HCT116 (cell line): ENCODE measurements at regions not wholly inside any gene's neighbourhood (a gene's known extent, or its start where the extent isn't known, plus 50 kb on each side); places are given as distances from the start of the nearest gene placed in this dataset.

Experiments used
- ATAC-seq: fragments of 200-7000 bp; cut with Tn5 transposase; 2 replicates; pipeline ENCODE4 v1.9.1; 2020; ENCODE audit warnings: mild to moderate bottlenecking, moderate library complexity
- BruUV-seq: library from RNA; stranded (reverse); fragments of 400-500 nt; replicated peaks from 2 replicates; lab custom pipeline; 2021; lab: Mats Ljungman, UMichigan
- CTCF ChIA-PET: fragments of 300-600 bp; sonication (Branson Sonifier 250); formaldehyde crosslinking; loops from one replicate; lab custom pipeline; 2021; ENCODE audit warnings: antibody characterized with exemption; lab: Charles Lee
- POLR2A ChIA-PET: fragments of 300-600, 350-600 bp; sonication (Branson Sonifier 250); formaldehyde crosslinking; loops from one replicate; lab custom pipeline; 2021; ENCODE audit warnings: antibody characterized with exemption; lab: Charles Lee
- RAD21 ChIA-PET, 2 experiments: fragments of 300-600 bp; sonication (Branson Sonifier 250); formaldehyde crosslinking; loops; one replicate each; lab custom pipeline; 2023; ENCODE audit warnings: low total read pairs in 2 of 2; ENCODE audit not compliant: uncharacterized antibody in 2 of 2, unreplicated experiment in 2 of 2, low non-redundant PET in 1 of 2; lab: Charles Lee
- DNase-seq: peaks from one replicate; pipeline ENCODE4 v3.0.0-alpha.2; 2010; ENCODE audit warnings: low read depth, low spot score
- H2AFZ ChIP-seq: fragments of 200-600 bp; shearing (Covaris generic), sonication (generic); 2 replicates; pipeline ENCODE4 v1.6.1; 2017; ENCODE audit warnings: low read depth, mixed run types, mixed read lengths, antibody characterized with exemption, low read length; ENCODE audit not compliant: poor library complexity, severe bottlenecking
- H3K27ac ChIP-seq: 2 replicates; pipeline ENCODE4 v1.5.1; 2012; ENCODE audit warnings: low read depth, low read length
- H3K27me3 ChIP-seq: fragments of 200-600 bp; sonication (generic); 2 replicates; pipeline ENCODE4 v1.6.1; 2016; ENCODE audit warnings: mixed run types, low read length, mixed read lengths; ENCODE audit not compliant: insufficient read depth
- H3K36me3 ChIP-seq, 2 experiments: fragments of 200-500 bp in 1 of 2; fragments of 200-600 bp in 1 of 2; sonication (Bioruptor generic) in 1 of 2; sonication (generic) in 1 of 2; 2 replicates each; pipeline versions ENCODE4 v1.5.1 to v1.6.1; 2014 to 2016; ENCODE audit warnings: low read length in 2 of 2, inconsistent platforms in 1 of 2, mixed read lengths in 1 of 2, mixed run types in 1 of 2; ENCODE audit not compliant: insufficient read depth in 2 of 2, control insufficient read depth in 1 of 2
- H3K4me1 ChIP-seq, 2 experiments: fragments of 200-600 bp in 1 of 2; sonication (generic) in 1 of 2; 2 replicates each; pipeline versions ENCODE4 v1.5.1 to v1.6.1; 2012 to 2017; ENCODE audit warnings: low read length in 2 of 2, inconsistent platforms in 1 of 2, mild to moderate bottlenecking in 1 of 2, mixed read lengths in 1 of 2, mixed run types in 1 of 2, moderate library complexity in 1 of 2; ENCODE audit not compliant: insufficient read depth in 2 of 2, control insufficient read depth in 1 of 2
- H3K4me2 ChIP-seq: fragments of 200-600 bp; sonication (generic); 2 replicates; pipeline ENCODE4 v1.6.1; 2017; ENCODE audit warnings: mixed run types, low read length, mixed read lengths
- H3K4me3 ChIP-seq, 2 experiments: fragments of 200-600 bp in 1 of 2; sonication (generic) in 1 of 2; replicated peaks in 1 of 2; 2 replicates each; pipeline ENCODE4 v1.5.1; 2011 to 2016; ENCODE audit warnings: low read length in 2 of 2, control low read depth in 1 of 2, low read depth in 1 of 2, mild to moderate bottlenecking in 1 of 2, mixed read lengths in 1 of 2, mixed run types in 1 of 2
- H3K79me2 ChIP-seq: fragments of 200-600 bp; sonication (generic); 2 replicates; pipeline ENCODE4 v1.6.1; 2017; ENCODE audit warnings: mild to moderate bottlenecking, mixed run types, low read length, moderate library complexity, mixed read lengths; ENCODE audit not compliant: insufficient read depth
- H3K9ac ChIP-seq: fragments of 200-600 bp; sonication (generic); 2 replicates; pipeline ENCODE4 v1.6.1; 2016; ENCODE audit warnings: low read length, mixed read lengths
- H3K9me2 ChIP-seq: fragments of 200-600 bp; sonication (generic), shearing (Covaris generic); 2 replicates; pipeline ENCODE4 v1.6.1; 2017; ENCODE audit warnings: mixed run types, mild to moderate bottlenecking, moderate library complexity; ENCODE audit not compliant: insufficient read depth
- H3K9me3 ChIP-seq, 2 experiments: fragments of 200-500 bp in 1 of 2; fragments of 200-600 bp in 1 of 2; sonication (Bioruptor generic) in 1 of 2; sonication (generic) in 1 of 2; 2 replicates each; pipeline ENCODE4 v1.6.1; 2014 to 2017; ENCODE audit warnings: low read length in 2 of 2, mixed read lengths in 2 of 2, inconsistent platforms in 1 of 2, low read depth in 1 of 2, mild to moderate bottlenecking in 1 of 2, mixed run types in 1 of 2, moderate library complexity in 1 of 2; ENCODE audit not compliant: control insufficient read depth in 1 of 2, insufficient read depth in 1 of 2
- H4K20me1 ChIP-seq: fragments of 200-600 bp; sonication (generic), shearing (Covaris generic); 2 replicates; pipeline ENCODE4 v1.6.1; 2017; ENCODE audit warnings: mixed run types, mild to moderate bottlenecking, moderate library complexity; ENCODE audit not compliant: insufficient read depth
- CBX3 ChIP-seq: IDR thresholded peaks from 2 replicates; pipeline ENCODE4 v1.6.1; 2012; ENCODE audit warnings: low read depth
- CEBPB ChIP-seq: IDR thresholded peaks from 2 replicates; pipeline ENCODE4 v1.6.1; 2012; ENCODE audit warnings: low read depth
- EGR1 ChIP-seq: IDR thresholded peaks from 2 replicates; pipeline ENCODE4 v1.6.1; 2012; ENCODE audit warnings: low read depth
- ELF1 ChIP-seq: IDR thresholded peaks from 2 replicates; pipeline ENCODE4 v1.6.1; 2012; ENCODE audit warnings: low read depth, borderline replicate concordance
- EZH2 ChIP-seq: fragments of 200-600 bp; sonication (generic); IDR thresholded peaks from 2 replicates; pipeline ENCODE4 v1.6.1; 2017; ENCODE audit warnings: antibody characterized with exemption, mixed run types
- EZH2phosphoT487 ChIP-seq: fragments of 200-600 bp; IDR thresholded peaks from 2 replicates; pipeline ENCODE4 v1.6.1; 2018; ENCODE audit warnings: antibody characterized with exemption, borderline replicate concordance
- JUND ChIP-seq: IDR thresholded peaks from 2 replicates; pipeline ENCODE4 v1.6.1; 2012
- POLR2A ChIP-seq: IDR thresholded peaks from 2 replicates; pipeline ENCODE4 v1.7.0; 2011; ENCODE audit warnings: borderline replicate concordance; ENCODE audit not compliant: insufficient read depth, insufficient read length; ENCODE audit errors: extremely low read depth
- RAD21 ChIP-seq: IDR thresholded peaks from 2 replicates; pipeline ENCODE4 v1.6.1; 2012; ENCODE audit warnings: low read depth, mild to moderate bottlenecking
- SIN3A ChIP-seq: IDR thresholded peaks from 2 replicates; pipeline ENCODE4 v1.6.1; 2012; ENCODE audit warnings: low read depth
- SP1 ChIP-seq: IDR thresholded peaks from 2 replicates; pipeline ENCODE4 v1.6.1; 2012; ENCODE audit warnings: low read depth
- TCF7L2 ChIP-seq: IDR thresholded peaks from 2 replicates; pipeline ENCODE4 v1.7.0; 2011; ENCODE audit warnings: borderline replicate concordance, inconsistent platforms; ENCODE audit not compliant: insufficient read depth, insufficient read length; ENCODE audit errors: extremely low read depth
- YY1 ChIP-seq: IDR thresholded peaks from 2 replicates; pipeline ENCODE4 v1.6.1; 2011; ENCODE audit warnings: low read length, low read depth, moderate library complexity, mild to moderate bottlenecking; ENCODE audit not compliant: insufficient replicate concordance; ENCODE audit errors: extremely low read depth
- ZFX ChIP-seq: fragments of 450-650 bp; IDR thresholded peaks from 2 replicates; pipeline ENCODE4 v1.6.1; 2017
- ZNF274 ChIP-seq: fragments of 200-500 bp; sonication (Bioruptor generic); IDR thresholded peaks from 2 replicates; pipeline ENCODE4 v1.6.1; 2014; ENCODE audit warnings: mild to moderate bottlenecking, low read depth, low read length, inconsistent platforms
- intact Hi-C: fragments of 100-400 bp; cut with micrococcal nuclease; formaldehyde crosslinking; loops from 2 replicates; pipeline ENCODE4 v1.10.0; 2022
- TF ChIP-seq, protein P1 (sequence below): IDR thresholded peaks from 2 replicates; pipeline ENCODE4 v1.6.1; 2012
- TF ChIP-seq, protein P2 (sequence below), 3 experiments: fragments of 200-600 bp in 1 of 3; sonication (generic) in 1 of 3; IDR thresholded peaks in 2 of 3; conservative IDR thresholded peaks in 1 of 3; 2 replicates each; pipeline ENCODE4 v1.5.1; 2012 to 2017; ENCODE audit warnings: low read depth in 2 of 3, low read length in 2 of 3, antibody characterized with exemption in 1 of 3, borderline replicate concordance in 1 of 3, control low read depth in 1 of 3, mild to moderate bottlenecking in 1 of 3, mixed read lengths in 1 of 3, mixed run types in 1 of 3, moderate library complexity in 1 of 3; ENCODE audit not compliant: insufficient read depth in 1 of 3
- TF ChIP-seq, protein P3 (sequence below): IDR thresholded peaks from 2 replicates; pipeline ENCODE4 v1.6.1; 2011; ENCODE audit warnings: mild to moderate bottlenecking, low read length, moderate library complexity; ENCODE audit not compliant: insufficient replicate concordance; ENCODE audit errors: extremely low read depth
- TF ChIP-seq, protein P4 (sequence below): IDR thresholded peaks from 2 replicates; pipeline ENCODE4 v1.6.1; 2012

DNA sequence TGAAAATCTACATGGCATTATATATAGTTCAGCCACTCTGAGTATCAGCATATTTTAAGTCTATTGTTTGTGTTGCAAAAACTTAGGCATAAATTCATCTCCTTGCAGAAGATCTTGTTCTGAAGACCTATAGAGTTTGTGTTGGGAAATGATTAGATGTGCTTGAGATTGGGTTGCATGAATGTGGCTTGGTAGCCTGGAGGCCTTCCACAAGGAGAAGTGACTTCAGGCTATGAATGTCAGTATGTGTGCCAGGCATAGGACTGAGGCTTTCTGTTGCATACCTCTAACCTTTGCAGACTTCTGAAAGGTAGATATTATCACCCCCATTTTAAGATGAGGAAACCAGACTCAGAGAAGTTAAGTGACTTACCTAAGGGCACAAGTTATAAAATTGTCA, 188.6 kb downstream of the OLFM4 start:
- RAD21 ChIA-PET: no interaction called here
- no peak overlapping the region for H3K4me3 ChIP-seq
- intact Hi-C loops: no loop called here
- DNase-seq (no peak), ATAC-seq (no peak)
- no peaks in the 10 kb centered on the region for H3K9me2 ChIP-seq
- peaks cover 0 to 16% of the 10 kb centered on the region in 2 experiments; a peak in 2 of 4 replicates for H3K9me3 ChIP-seq
- no peak overlapping the region for H2AFZ ChIP-seq
- no peak overlapping the region for H3K27ac ChIP-seq
- H3K4me2 ChIP-seq: no peak overlapping the region
- H3K4me1 ChIP-seq: no peaks in the 10 kb centered on the region
- H3K27me3 ChIP-seq: no peaks in the 10 kb centered on the region
- TF ChIP-seq POLR2A: no peak
- TF ChIP-seq, protein P1, sequence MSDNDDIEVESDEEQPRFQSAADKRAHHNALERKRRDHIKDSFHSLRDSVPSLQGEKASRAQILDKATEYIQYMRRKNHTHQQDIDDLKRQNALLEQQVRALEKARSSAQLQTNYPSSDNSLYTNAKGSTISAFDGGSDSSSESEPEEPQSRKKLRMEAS: no peak
- no peak for TF ChIP-seq SIN3A
- TF ChIP-seq, protein P2, sequence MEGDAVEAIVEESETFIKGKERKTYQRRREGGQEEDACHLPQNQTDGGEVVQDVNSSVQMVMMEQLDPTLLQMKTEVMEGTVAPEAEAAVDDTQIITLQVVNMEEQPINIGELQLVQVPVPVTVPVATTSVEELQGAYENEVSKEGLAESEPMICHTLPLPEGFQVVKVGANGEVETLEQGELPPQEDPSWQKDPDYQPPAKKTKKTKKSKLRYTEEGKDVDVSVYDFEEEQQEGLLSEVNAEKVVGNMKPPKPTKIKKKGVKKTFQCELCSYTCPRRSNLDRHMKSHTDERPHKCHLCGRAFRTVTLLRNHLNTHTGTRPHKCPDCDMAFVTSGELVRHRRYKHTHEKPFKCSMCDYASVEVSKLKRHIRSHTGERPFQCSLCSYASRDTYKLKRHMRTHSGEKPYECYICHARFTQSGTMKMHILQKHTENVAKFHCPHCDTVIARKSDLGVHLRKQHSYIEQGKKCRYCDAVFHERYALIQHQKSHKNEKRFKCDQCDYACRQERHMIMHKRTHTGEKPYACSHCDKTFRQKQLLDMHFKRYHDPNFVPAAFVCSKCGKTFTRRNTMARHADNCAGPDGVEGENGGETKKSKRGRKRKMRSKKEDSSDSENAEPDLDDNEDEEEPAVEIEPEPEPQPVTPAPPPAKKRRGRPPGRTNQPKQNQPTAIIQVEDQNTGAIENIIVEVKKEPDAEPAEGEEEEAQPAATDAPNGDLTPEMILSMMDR (IDR thresholded peaks at IDR 0.05 in 2 of 3, conservative IDR thresholded peaks at IDR 0.05 in 1 of 3; ENCODE audit: borderline replicate concordance in 1 of 3, insufficient read depth in 1 of 3, low read depth in 2 of 3, low read length in 2 of 3): no peak
- TF ChIP-seq, protein P3, sequence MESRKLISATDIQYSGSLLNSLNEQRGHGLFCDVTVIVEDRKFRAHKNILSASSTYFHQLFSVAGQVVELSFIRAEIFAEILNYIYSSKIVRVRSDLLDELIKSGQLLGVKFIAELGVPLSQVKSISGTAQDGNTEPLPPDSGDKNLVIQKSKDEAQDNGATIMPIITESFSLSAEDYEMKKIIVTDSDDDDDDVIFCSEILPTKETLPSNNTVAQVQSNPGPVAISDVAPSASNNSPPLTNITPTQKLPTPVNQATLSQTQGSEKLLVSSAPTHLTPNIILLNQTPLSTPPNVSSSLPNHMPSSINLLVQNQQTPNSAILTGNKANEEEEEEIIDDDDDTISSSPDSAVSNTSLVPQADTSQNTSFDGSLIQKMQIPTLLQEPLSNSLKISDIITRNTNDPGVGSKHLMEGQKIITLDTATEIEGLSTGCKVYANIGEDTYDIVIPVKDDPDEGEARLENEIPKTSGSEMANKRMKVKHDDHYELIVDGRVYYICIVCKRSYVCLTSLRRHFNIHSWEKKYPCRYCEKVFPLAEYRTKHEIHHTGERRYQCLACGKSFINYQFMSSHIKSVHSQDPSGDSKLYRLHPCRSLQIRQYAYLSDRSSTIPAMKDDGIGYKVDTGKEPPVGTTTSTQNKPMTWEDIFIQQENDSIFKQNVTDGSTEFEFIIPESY: no peak
- TF ChIP-seq JUND: no peak
- no peak for TF ChIP-seq ZNF274
- TF ChIP-seq CEBPB: no peak
- no peak for TF ChIP-seq SP1
- TF ChIP-seq TCF7L2: no peak
- TF ChIP-seq EZH2: no peak
- TF ChIP-seq EZH2phosphoT487: no peak
- no peak for TF ChIP-seq RAD21
- TF ChIP-seq, protein P4, sequence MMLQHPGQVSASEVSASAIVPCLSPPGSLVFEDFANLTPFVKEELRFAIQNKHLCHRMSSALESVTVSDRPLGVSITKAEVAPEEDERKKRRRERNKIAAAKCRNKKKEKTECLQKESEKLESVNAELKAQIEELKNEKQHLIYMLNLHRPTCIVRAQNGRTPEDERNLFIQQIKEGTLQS: no peak
- no peak for TF ChIP-seq ZFX
- TF ChIP-seq CBX3: no peak
- TF ChIP-seq EGR1: no peak
- TF ChIP-seq ELF1: no peak
- TF ChIP-seq YY1: no peak
- TF ChIP-seq, all 23 proteins: peak for 0
- CTCF ChIA-PET: no interaction called here
- no peaks in the 10 kb centered on the region for H3K79me2 ChIP-seq
- no peaks in the 10 kb centered on the region for H3K36me3 ChIP-seq
- no peaks in the 10 kb centered on the region for H4K20me1 ChIP-seq
- no TSS peak for BruUV-seq
- H3K9ac ChIP-seq: no peak overlapping the region
- POLR2A ChIA-PET: no interaction called here
